HepG2 (cell line): ENCODE measurements at regions not wholly inside any gene's neighbourhood (a gene's known extent, or its start where the extent isn't known, plus 50 kb on each side); places are given as distances from the start of the nearest gene placed in this dataset.

Experiments
- ATAC-seq: fragments of 200-7000 bp; cut with Tn5 transposase; 3 replicates; pipeline ENCODE4 v1.9.1; 2020; ENCODE audit warnings: mild to moderate bottlenecking, moderate library complexity
- BruUV-seq: library from RNA; stranded (reverse); fragments of 400-500 nt; replicated peaks from 2 replicates; lab custom pipeline; 2021; lab: Mats Ljungman, UMichigan
- CTCF ChIA-PET: fragments of 300-600 bp; formaldehyde crosslinking; extraction: SDS; loops from one replicate; lab custom pipeline; 2021; ENCODE audit warnings: low total read pairs, inconsistent platforms, low intra/inter-chr PET ratio; lab: Yijun Ruan, JAX
- POLR2A ChIA-PET: fragments of 350-600 bp; sonication (Branson Sonifier 250); formaldehyde crosslinking; loops from one replicate; lab custom pipeline; 2020; ENCODE audit warnings: antibody characterized with exemption, inconsistent platforms; lab: Yijun Ruan, JAX
- DNase-seq: peaks from one replicate; pipeline ENCODE4 v3.0.0-alpha.2; 2015; ENCODE audit warnings: low spot score
- FAIRE-seq: peaks from 3 replicates; lab custom pipeline; 2011; peaks lifted over from hg19 to GRCh38; lab: Jason Lieb, UNC
- H2AFZ ChIP-seq: one replicate; pipeline ENCODE4 v1.6.1; 2011; ENCODE audit warnings: low read length, inconsistent platforms
- H3K27ac ChIP-seq: fragments of 300-600 bp; 3 replicates; pipeline ENCODE4 v1.8.0; 2011; ENCODE audit warnings: mixed run types, mild to moderate bottlenecking, mixed read lengths, low read length, inconsistent platforms; ENCODE audit not compliant: insufficient read depth; ENCODE audit errors: extremely low read length
- H3K27me3 ChIP-seq, 2 experiments: fragments of 200-600 bp in 1 of 2; 2 replicates in 1 of 2; 3 replicates in 1 of 2; pipeline versions ENCODE4 v1.6.0 to v1.8.0; 2011; ENCODE audit warnings: low read length in 2 of 2, mild to moderate bottlenecking in 2 of 2, moderate library complexity in 2 of 2, inconsistent platforms in 1 of 2; ENCODE audit not compliant: insufficient read depth in 2 of 2, control insufficient read depth in 1 of 2
- H3K36me3 ChIP-seq, 2 experiments: fragments of 200-600 bp in 1 of 2; replicated peaks in 1 of 2; 2 replicates in 1 of 2; 3 replicates in 1 of 2; pipeline versions ENCODE4 v1.5.1 to v1.8.0; 2011; ENCODE audit warnings: low read length in 2 of 2, inconsistent platforms in 1 of 2; ENCODE audit not compliant: insufficient read depth in 2 of 2, control insufficient read depth in 1 of 2
- H3K4me1 ChIP-seq: 2 replicates; pipeline ENCODE4 v1.5.1; 2012; ENCODE audit warnings: low read length, inconsistent platforms; ENCODE audit not compliant: insufficient read depth
- H3K4me2 ChIP-seq: 2 replicates; pipeline ENCODE4 v1.6.0; 2011; ENCODE audit warnings: low read depth, low read length, inconsistent platforms
- H3K4me3 ChIP-seq, 3 experiments: fragments of 200-600 bp in 1 of 3; sonication (generic), shearing (Covaris generic) in 1 of 3; replicated peaks in 1 of 3; 2 replicates each; pipeline ENCODE4 v1.5.1; 2011 to 2016; ENCODE audit warnings: low read length in 3 of 3, inconsistent platforms in 2 of 3, low read depth in 2 of 3, mild to moderate bottlenecking in 2 of 3, control low read depth in 1 of 3, mixed read lengths in 1 of 3; ENCODE audit not compliant: insufficient read depth in 1 of 3
- H3K79me2 ChIP-seq: one replicate; pipeline ENCODE4 v1.6.1; 2011; ENCODE audit warnings: low read length, inconsistent platforms; ENCODE audit not compliant: insufficient read depth
- H3K9ac ChIP-seq: 2 replicates; pipeline ENCODE4 v1.6.0; 2011; ENCODE audit warnings: mild to moderate bottlenecking, low read depth, low read length, inconsistent platforms; ENCODE audit not compliant: insufficient read depth
- H3K9me3 ChIP-seq: 2 replicates; pipeline ENCODE4 v1.5.1; 2012; ENCODE audit warnings: mild to moderate bottlenecking, low read length
- H4K20me1 ChIP-seq: 2 replicates; pipeline ENCODE4 v1.6.0; 2011; ENCODE audit warnings: inconsistent platforms, mild to moderate bottlenecking, low read length, moderate library complexity; ENCODE audit not compliant: insufficient read depth
- AHR ChIP-seq: IDR thresholded peaks from 2 replicates; pipeline ENCODE4 v1.6.1; 2018; ENCODE audit warnings: missing genetic modification reagents, missing compliant biosample characterization
- ATM ChIP-seq: fragments of 450-650 bp; IDR thresholded peaks from 2 replicates; pipeline ENCODE4 v1.7.1; 2017; ENCODE audit warnings: mild to moderate bottlenecking, borderline replicate concordance
- CSRNP1 ChIP-seq: sonication (generic); formaldehyde crosslinking; IDR thresholded peaks from 2 replicates; pipeline ENCODE4 v1.8.1; 2023; ENCODE audit warnings: mild to moderate bottlenecking, missing genetic modification reagents
- ERF ChIP-seq: IDR thresholded peaks from 2 replicates; pipeline ENCODE4 v1.6.1; 2018; ENCODE audit warnings: missing biosample characterization, missing genetic modification reagents
- ETV5 ChIP-seq: IDR thresholded peaks from 2 replicates; pipeline ENCODE4 v1.6.1; 2018; ENCODE audit warnings: missing biosample characterization, missing genetic modification reagents, inconsistent platforms, borderline replicate concordance
- HOXA7 ChIP-seq: sonication (generic); formaldehyde crosslinking; IDR thresholded peaks from 2 replicates; pipeline ENCODE4 v1.8.1; 2022; ENCODE audit warnings: mild to moderate bottlenecking, missing genetic modification reagents, moderate library complexity
- MLLT10 ChIP-seq: sonication (generic); formaldehyde crosslinking; IDR thresholded peaks from 2 replicates; pipeline ENCODE4 v1.4.0; 2020; ENCODE audit warnings: missing genetic modification reagents
- NFYC ChIP-seq: IDR thresholded peaks from 2 replicates; pipeline ENCODE4 v1.6.1; 2016; ENCODE audit warnings: missing genetic modification reagents, missing compliant biosample characterization
- PRDM10 ChIP-seq: sonication (generic); formaldehyde crosslinking; IDR thresholded peaks from 2 replicates; pipeline ENCODE4 v1.4.0; 2020; ENCODE audit warnings: low read depth, missing genetic modification reagents
- TAF1 ChIP-seq: sonication (generic); formaldehyde crosslinking; IDR thresholded peaks from 2 replicates; pipeline ENCODE4 v1.4.0; 2020; ENCODE audit warnings: missing genetic modification reagents
- ZBTB38 ChIP-seq: sonication (generic); formaldehyde crosslinking; IDR thresholded peaks from 2 replicates; pipeline ENCODE4 v1.5.1; 2020; ENCODE audit warnings: mild to moderate bottlenecking, missing genetic modification reagents
- ZNF354B ChIP-seq: sonication (generic); formaldehyde crosslinking; IDR thresholded peaks from 2 replicates; pipeline ENCODE4 v1.8.0; 2022; ENCODE audit warnings: mild to moderate bottlenecking, missing genetic modification reagents
- ZNF564 ChIP-seq: sonication (generic); formaldehyde crosslinking; IDR thresholded peaks from 2 replicates; pipeline ENCODE4 v1.8.1; 2023; ENCODE audit warnings: mild to moderate bottlenecking, missing genetic modification reagents
- ZNF766 ChIP-seq: sonication (generic); formaldehyde crosslinking; IDR thresholded peaks from 2 replicates; pipeline ENCODE4 v1.5.0; 2020; ENCODE audit warnings: missing genetic modification reagents, borderline replicate concordance
- in situ Hi-C: cut with HindIII; loops from 2 replicates; pipeline ENCODE4 v1.10.0; 2017; ENCODE audit warnings: low pct_unique_long_range_greater_than_20kb; ENCODE audit not compliant: extremely low pct_ligation_motif_present
- intact Hi-C: fragments of 100-400 bp; cut with micrococcal nuclease; formaldehyde crosslinking; loops from one replicate; pipeline ENCODE4 v1.10.0; 2022; ENCODE audit not compliant: unreplicated experiment
- TF ChIP-seq, protein P1 (sequence below): IDR thresholded peaks from 2 replicates; pipeline ENCODE4 v1.6.1; 2018; ENCODE audit warnings: missing genetic modification reagents
- TF ChIP-seq, protein P2 (sequence below): sonication (generic); formaldehyde crosslinking; IDR thresholded peaks from 2 replicates; pipeline ENCODE4 v1.5.0; 2020; ENCODE audit warnings: mild to moderate bottlenecking, missing genetic modification reagents

DNA sequence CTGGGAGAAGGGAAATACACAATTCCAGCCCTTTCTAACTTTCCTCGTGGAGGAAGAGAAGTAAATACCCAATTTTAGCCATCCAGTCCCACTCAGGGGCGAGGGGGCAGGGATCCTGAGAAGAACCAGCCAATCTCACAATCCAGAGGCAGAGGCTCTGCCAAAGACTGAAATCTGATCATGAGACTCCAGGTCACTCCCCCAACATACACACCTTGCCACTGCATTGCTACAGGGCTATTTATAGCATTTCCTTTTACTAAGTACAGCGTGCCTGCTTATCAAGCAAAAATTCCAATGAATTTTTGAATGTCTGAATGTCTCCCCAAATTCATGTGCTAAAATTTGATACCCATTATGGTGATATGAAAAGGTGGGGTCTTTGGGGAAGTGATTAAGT lies 1687.5 kb downstream of the EFNB2 start (continued):
- no peak for TF ChIP-seq CSRNP1 (CRISPR knock-in tag)
- no peak for TF ChIP-seq HOXA7 (CRISPR knock-in tag)
- TF ChIP-seq TAF1 (CRISPR knock-in tag) = no peak
- TF ChIP-seq ZNF564 (CRISPR knock-in tag) = no peak
- TF ChIP-seq NFYC (CRISPR knock-in tag) = no peak
- TF ChIP-seq ETV5 (CRISPR knock-in tag) = no peak

DNA sequence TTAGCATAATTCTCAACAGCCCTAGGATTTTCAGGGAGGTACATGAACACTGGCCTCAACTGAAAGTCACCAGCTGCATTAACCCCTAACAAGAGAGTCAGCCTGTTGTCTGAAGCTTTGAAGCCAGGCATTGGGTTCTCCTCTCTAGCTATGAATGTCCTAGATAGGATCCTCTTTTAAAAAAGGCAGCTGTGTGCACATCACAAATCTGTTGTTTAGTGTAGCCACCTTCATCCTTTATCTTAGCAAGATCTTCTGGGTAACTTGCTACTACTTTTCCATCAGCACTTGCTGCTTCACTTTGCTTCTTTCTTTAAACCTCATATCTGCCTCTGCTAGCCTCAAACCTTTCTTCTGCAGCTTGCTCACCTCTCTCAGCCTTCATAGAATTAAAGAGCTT lies 1692.1 kb downstream of the EFNB2 start:
- intact Hi-C loops = no loop called here
- no peak overlapping the region for H3K4me3 ChIP-seq
- POLR2A ChIA-PET = no interaction called here
- ATAC-seq = no peak
- no peak overlapping the region for H3K9ac ChIP-seq
- H3K79me2 ChIP-seq = no peaks in the 10 kb centered on the region
- no peak for FAIRE-seq
- no peaks in the 10 kb centered on the region for H3K36me3 ChIP-seq
- peaks cover 57% of the 10 kb centered on the region for H3K9me3 ChIP-seq
- no TSS peak for BruUV-seq
- no peak overlapping the region for H3K27ac ChIP-seq
- H3K4me2 ChIP-seq = no peak overlapping the region
- H3K27me3 ChIP-seq = no peaks in the 10 kb centered on the region
- no peak for DNase-seq
- H3K4me1 ChIP-seq = no peaks in the 10 kb centered on the region
- CTCF ChIA-PET = no interaction called here
- no peak overlapping the region for H2AFZ ChIP-seq
- in situ Hi-C loops = no loop called here
- H4K20me1 ChIP-seq = no peaks in the 10 kb centered on the region
- TF ChIP-seq PRDM10 (CRISPR knock-in tag) (no peak), ZBTB38 (no peak), ZNF766 (CRISPR knock-in tag) (no peak), ERF (CRISPR knock-in tag) (no peak), ATM (no peak), ZNF354B (CRISPR knock-in tag) (no peak), MLLT10 (no peak), AHR (CRISPR knock-in tag) (no peak)
- TF ChIP-seq, protein P1, sequence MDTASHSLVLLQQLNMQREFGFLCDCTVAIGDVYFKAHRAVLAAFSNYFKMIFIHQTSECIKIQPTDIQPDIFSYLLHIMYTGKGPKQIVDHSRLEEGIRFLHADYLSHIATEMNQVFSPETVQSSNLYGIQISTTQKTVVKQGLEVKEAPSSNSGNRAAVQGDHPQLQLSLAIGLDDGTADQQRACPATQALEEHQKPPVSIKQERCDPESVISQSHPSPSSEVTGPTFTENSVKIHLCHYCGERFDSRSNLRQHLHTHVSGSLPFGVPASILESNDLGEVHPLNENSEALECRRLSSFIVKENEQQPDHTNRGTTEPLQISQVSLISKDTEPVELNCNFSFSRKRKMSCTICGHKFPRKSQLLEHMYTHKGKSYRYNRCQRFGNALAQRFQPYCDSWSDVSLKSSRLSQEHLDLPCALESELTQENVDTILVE = no peak
- TF ChIP-seq, protein P2, sequence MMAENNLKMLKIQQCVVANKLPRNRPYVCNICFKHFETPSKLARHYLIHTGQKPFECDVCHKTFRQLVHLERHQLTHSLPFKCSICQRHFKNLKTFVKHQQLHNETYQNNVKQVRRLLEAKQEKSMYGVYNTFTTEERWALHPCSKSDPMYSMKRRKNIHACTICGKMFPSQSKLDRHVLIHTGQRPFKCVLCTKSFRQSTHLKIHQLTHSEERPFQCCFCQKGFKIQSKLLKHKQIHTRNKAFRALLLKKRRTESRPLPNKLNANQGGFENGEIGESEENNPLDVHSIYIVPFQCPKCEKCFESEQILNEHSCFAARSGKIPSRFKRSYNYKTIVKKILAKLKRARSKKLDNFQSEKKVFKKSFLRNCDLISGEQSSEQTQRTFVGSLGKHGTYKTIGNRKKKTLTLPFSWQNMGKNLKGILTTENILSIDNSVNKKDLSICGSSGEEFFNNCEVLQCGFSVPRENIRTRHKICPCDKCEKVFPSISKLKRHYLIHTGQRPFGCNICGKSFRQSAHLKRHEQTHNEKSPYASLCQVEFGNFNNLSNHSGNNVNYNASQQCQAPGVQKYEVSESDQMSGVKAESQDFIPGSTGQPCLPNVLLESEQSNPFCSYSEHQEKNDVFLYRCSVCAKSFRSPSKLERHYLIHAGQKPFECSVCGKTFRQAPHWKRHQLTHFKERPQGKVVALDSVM (CRISPR knock-in tag) = no peak
